Fibroblast of the aortic adventitia (primary cell): ENCODE measurements at regions not wholly inside any gene's neighbourhood (a gene's known extent, or its start where the extent isn't known, plus 50 kb on each side); places are given as distances from the start of the nearest gene placed in this dataset.

Source experiments
- DNase-seq: peaks from one replicate; pipeline ENCODE4 v3.0.0-alpha.2; 2010; ENCODE audit warnings: low read depth
- H3K4me3 ChIP-seq: 2 replicates; pipeline ENCODE4 v1.5.1; 2011; ENCODE audit warnings: low read depth, mild to moderate bottlenecking, control low read depth, low read length, moderate library complexity
- CTCF ChIP-seq: IDR thresholded peaks from 2 replicates; pipeline ENCODE4 v1.5.1; 2011; ENCODE audit warnings: mild to moderate bottlenecking, low read length, control low read depth, inconsistent platforms; ENCODE audit not compliant: insufficient read depth

GRCh38 chr12:27151479-27151878, 69.1 kb upstream of the C12orf71 start:
- TF ChIP-seq CTCF = no peak
- DNase-seq = no peak
- H3K4me3 ChIP-seq = no peak overlapping the region

GRCh38 chr12:27158297-27158696, 75.9 kb upstream of the C12orf71 start:
- no peak for TF ChIP-seq CTCF
- no peak for DNase-seq

GRCh38 chr12:27161458-27162228, 79.3 kb upstream of the C12orf71 start:
- TF ChIP-seq CTCF = no peak
- H3K4me3 ChIP-seq = no peak overlapping the region
- no peak for DNase-seq

More at GRCh38 chr12:27158297-27158696, 75.9 kb upstream of the C12orf71 start:
- no peak overlapping the region for H3K4me3 ChIP-seq

- no peak for DNase-seq
- TF ChIP-seq CTCF = no peak
- no peak overlapping the region for H3K4me3 ChIP-seq
These were observed 79.8 kb upstream of the C12orf71 start for GRCh38 chr12:27162229-27162537.

- H3K4me3 ChIP-seq = no peak overlapping the region
- DNase-seq = peak; percentile 21
- TF ChIP-seq CTCF = no peak
These were observed 80.8 kb upstream of the C12orf71 start for GRCh38 chr12:27163048-27163715.

- no peak overlapping the region for H3K4me3 ChIP-seq
- no peak for TF ChIP-seq CTCF
- DNase-seq = no peak
These were observed 80.2 kb upstream of the STK38L start for GRCh38 chr12:27163894-27164293.
